K562 (cell line): ENCODE measurements at regions not wholly inside any gene's neighbourhood (a gene's known extent, or its start where the extent isn't known, plus 50 kb on each side); places are given as distances from the start of the nearest gene placed in this dataset.

Source experiments
- ATAC-seq: fragments of 200-7000 bp; cut with Tn5 transposase; 3 replicates; pipeline ENCODE4 v1.9.1; 2020; ENCODE audit warnings: moderate library complexity
- BruUV-seq: library from RNA; stranded (reverse); fragments of 400-500 nt; replicated peaks from 2 replicates; lab custom pipeline; 2021; lab: Mats Ljungman, UMichigan
- CTCF ChIA-PET: fragments of 300-600 bp; formaldehyde crosslinking; extraction: SDS; loops from one replicate; lab custom pipeline; 2021; ENCODE audit warnings: low intra/inter-chr PET ratio; lab: Yijun Ruan, JAX
- POLR2A ChIA-PET: fragments of 300-600, 350-650 bp; sonication (Branson Sonifier 250); formaldehyde crosslinking; extraction: SDS; loops from one replicate; lab custom pipeline; 2021; ENCODE audit warnings: antibody characterized with exemption, inconsistent platforms; lab: Yijun Ruan, JAX
- DNase-seq, 4 experiments: peaks; one replicate each; pipeline versions ENCODE4 v3.0.0 to v3.0.0-alpha.2; 2011 to 2018; ENCODE audit warnings: low spot score in 3 of 4, mixed read lengths in 3 of 4; ENCODE audit errors: extremely low read depth in 1 of 4
- FAIRE-seq: peaks from 2 replicates; lab custom pipeline; 2011; peaks lifted over from hg19 to GRCh38; lab: Jason Lieb, UNC
- H2AFZ ChIP-seq: 2 replicates; pipeline ENCODE4 v1.6.0; 2011; ENCODE audit warnings: low read depth, low read length, control low read depth, inconsistent platforms
- H3K27ac ChIP-seq: fragments of 200-600 bp; 3 replicates; pipeline ENCODE4 v1.8.0; 2011; ENCODE audit warnings: low read depth, mild to moderate bottlenecking, control low read depth, inconsistent platforms, low read length, moderate library complexity, mixed read lengths; ENCODE audit errors: extremely low read depth
- H3K27me3 ChIP-seq, 2 experiments: fragments of 300-600 bp in 1 of 2; 2 replicates in 1 of 2; 3 replicates in 1 of 2; pipeline versions ENCODE4 v1.6.0 to v1.8.0; 2011; ENCODE audit warnings: inconsistent platforms in 2 of 2, low read length in 2 of 2, mild to moderate bottlenecking in 1 of 2, mixed read lengths in 1 of 2, moderate library complexity in 1 of 2; ENCODE audit not compliant: control insufficient read depth in 2 of 2, insufficient read depth in 2 of 2
- H3K36me3 ChIP-seq: fragments of 300-600 bp; 3 replicates; pipeline ENCODE4 v1.8.0; 2011; ENCODE audit warnings: mild to moderate bottlenecking, low read length, inconsistent platforms; ENCODE audit not compliant: control insufficient read depth, insufficient read depth
- H3K4me1 ChIP-seq, 2 experiments: fragments of 200-600 bp in 1 of 2; replicated peaks in 1 of 2; 2 replicates in 1 of 2; 3 replicates in 1 of 2; pipeline versions ENCODE4 v1.5.1 to v1.8.0; 2011; ENCODE audit warnings: inconsistent platforms in 2 of 2, low read length in 2 of 2, mild to moderate bottlenecking in 1 of 2, mixed read lengths in 1 of 2, moderate library complexity in 1 of 2; ENCODE audit not compliant: control insufficient read depth in 2 of 2, insufficient read depth in 2 of 2
- H3K4me2 ChIP-seq: 2 replicates; pipeline ENCODE4 v1.6.1; 2011; ENCODE audit warnings: low read length, control low read depth, inconsistent platforms, mixed read lengths; ENCODE audit not compliant: insufficient read depth
- H3K4me3 ChIP-seq: fragments of 200-600 bp; sonication (generic), shearing (Covaris generic); 2 replicates; pipeline ENCODE4 v1.5.1; 2016; ENCODE audit warnings: control low read depth, inconsistent platforms
- H3K79me2 ChIP-seq: fragments of 200-600 bp; 3 replicates; pipeline ENCODE4 v1.8.0; 2011; ENCODE audit warnings: low read length, inconsistent platforms; ENCODE audit not compliant: control insufficient read depth, insufficient read depth
- H3K9ac ChIP-seq, 2 experiments: 2 replicates each; pipeline versions ENCODE4 v1.6.0 to v1.6.1; 2011; ENCODE audit warnings: low read depth in 2 of 2, low read length in 2 of 2, control low read depth in 1 of 2, inconsistent platforms in 1 of 2, mild to moderate bottlenecking in 1 of 2, mixed read lengths in 1 of 2; ENCODE audit not compliant: insufficient read depth in 1 of 2
- H3K9me1 ChIP-seq: one replicate; pipeline ENCODE4 v1.6.0; 2011; ENCODE audit warnings: inconsistent platforms, mild to moderate bottlenecking, low read length, moderate library complexity; ENCODE audit not compliant: control insufficient read depth, insufficient read depth
- H3K9me3 ChIP-seq: replicated peaks from 2 replicates; pipeline ENCODE4 v1.5.1; 2011; ENCODE audit warnings: low read depth, low read length, inconsistent platforms; ENCODE audit not compliant: control insufficient read depth, insufficient read depth
- H4K20me1 ChIP-seq: replicated peaks from 2 replicates; pipeline ENCODE4 v1.6.1; 2011; ENCODE audit warnings: low read length, inconsistent platforms, mixed read lengths; ENCODE audit not compliant: control insufficient read depth, insufficient read depth
- BRD4 ChIP-seq: fragments of 200-600 bp; sonication (generic); IDR thresholded peaks from 2 replicates; pipeline ENCODE4 v1.6.1; 2017; ENCODE audit warnings: inconsistent platforms
- CREM ChIP-seq: IDR thresholded peaks from 2 replicates; pipeline ENCODE4 v1.6.1; 2014; ENCODE audit warnings: antibody characterized with exemption, low read depth
- ETV6 ChIP-seq, 3 experiments: fragments of 150-350 bp in 1 of 3; sonication (generic) in 1 of 3; formaldehyde crosslinking in 1 of 3; IDR thresholded peaks; 2 replicates each; pipeline versions ENCODE4 v1.6.1 to v1.8.0; 2014 to 2022; ENCODE audit warnings: borderline replicate concordance in 2 of 3, low read depth in 2 of 3, antibody characterized with exemption in 1 of 3, low read length in 1 of 3, mild to moderate bottlenecking in 1 of 3, missing genetic modification reagents in 1 of 3
- MCM7 ChIP-seq, 2 experiments: fragments of 450-650 bp; IDR thresholded peaks; 2 replicates each; pipeline ENCODE4 v1.6.1; 2016 to 2018
- SMC3 ChIP-seq: conservative IDR thresholded peaks from 2 replicates; pipeline ENCODE4 v1.6.1; 2011; ENCODE audit warnings: low read depth, low read length, improper control_type of control experiment; ENCODE audit not compliant: insufficient read depth
- TRIM24 ChIP-seq, 2 experiments: fragments of 450-650 bp; IDR thresholded peaks; 2 replicates each; pipeline ENCODE4 v1.6.1; 2016
- TRIM25 ChIP-seq: fragments of 450-650 bp; IDR thresholded peaks from 2 replicates; pipeline ENCODE4 v1.7.0; 2016; ENCODE audit warnings: borderline replicate concordance
- WGBS: fragments of 100-300 bp; shearing (Covaris generic); methylation state at CpG from one replicate; pipeline ENCODE4 v1.1.6; 2016; ENCODE audit warnings: low coverage, mixed read lengths; ENCODE audit not compliant: insufficient coverage; ENCODE audit errors: missing lambda C conversion rate; 5-methylcytosine and 5-hydroxymethylcytosine counted together
- in situ Hi-C: fragments of 300-500 bp; cut with MboI; formaldehyde crosslinking; loops from 4 replicates; pipeline ENCODE4 v1.15.0; 2018; ENCODE audit warnings: inconsistent platforms, mixed read lengths
- intact Hi-C: fragments of 100-400 bp; cut with micrococcal nuclease; formaldehyde crosslinking; loops from 2 replicates; pipeline ENCODE4 v1.14.2; 2022
- TF ChIP-seq, protein P1 (sequence below): fragments of 250-450 bp; sonication (Bioruptor Pico); IDR thresholded peaks from 2 replicates; pipeline ENCODE4 v1.5.0; 2021; ENCODE audit warnings: mild to moderate bottlenecking, borderline replicate concordance

GRCh38 chr4:135344492-135344891 lies 1142.9 kb upstream of the PABPC4L start:
- intact Hi-C loops: no loop called here

More at GRCh38 chr4:135344492-135344891, 1142.9 kb upstream of the PABPC4L start:
- Histone ChIP-seq H3K4me3 (no peak overlapping the region), H3K9me3 (0 out of 2 replicates have a peak, but pooled peaks cover 2% of the 10 kb centered on the region), H3K4me1 (no peaks in the 10 kb centered on the region), H2AFZ (no peak overlapping the region)
- no peak for FAIRE-seq
- in situ Hi-C loops: no loop called here
- no TSS peak for BruUV-seq
- POLR2A ChIA-PET: no interaction called here
- no peak for TF ChIP-seq MCM7 (IDR thresholded peaks at IDR 0.05)
- no peak for TF ChIP-seq CREM
- TF ChIP-seq BRD4: no peak
- TF ChIP-seq, protein P1, sequence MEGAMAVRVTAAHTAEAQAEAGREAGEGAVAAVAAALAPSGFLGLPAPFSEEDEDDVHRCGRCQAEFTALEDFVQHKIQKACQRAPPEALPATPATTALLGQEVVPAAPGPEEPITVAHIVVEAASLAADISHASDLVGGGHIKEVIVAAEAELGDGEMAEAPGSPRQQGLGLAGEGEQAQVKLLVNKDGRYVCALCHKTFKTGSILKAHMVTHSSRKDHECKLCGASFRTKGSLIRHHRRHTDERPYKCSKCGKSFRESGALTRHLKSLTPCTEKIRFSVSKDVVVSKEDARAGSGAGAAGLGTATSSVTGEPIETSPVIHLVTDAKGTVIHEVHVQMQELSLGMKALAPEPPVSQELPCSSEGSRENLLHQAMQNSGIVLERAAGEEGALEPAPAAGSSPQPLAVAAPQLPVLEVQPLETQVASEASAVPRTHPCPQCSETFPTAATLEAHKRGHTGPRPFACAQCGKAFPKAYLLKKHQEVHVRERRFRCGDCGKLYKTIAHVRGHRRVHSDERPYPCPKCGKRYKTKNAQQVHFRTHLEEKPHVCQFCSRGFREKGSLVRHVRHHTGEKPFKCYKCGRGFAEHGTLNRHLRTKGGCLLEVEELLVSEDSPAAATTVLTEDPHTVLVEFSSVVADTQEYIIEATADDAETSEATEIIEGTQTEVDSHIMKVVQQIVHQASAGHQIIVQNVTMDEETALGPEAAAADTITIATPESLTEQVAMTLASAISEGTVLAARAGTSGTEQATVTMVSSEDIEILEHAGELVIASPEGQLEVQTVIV: no peak
- no peak for TF ChIP-seq TRIM24 (IDR thresholded peaks at IDR 0.05)
- no peak for TF ChIP-seq ETV6 (IDR thresholded peaks at IDR 0.05; ENCODE audit: borderline replicate concordance in 1 of 2, low read depth in 2 of 2, low read length in 1 of 2)
- TF ChIP-seq ETV6 (CRISPR knock-in tag; IDR thresholded peaks at IDR 0.05; ENCODE audit: borderline replicate concordance): no peak
- TF ChIP-seq TRIM25: no peak
- no peak for TF ChIP-seq SMC3
- TF ChIP-seq, all 486 proteins: peak for 0
- Histone ChIP-seq H3K9ac (no peak overlapping the region), H3K9me1 (no peaks in the 10 kb centered on the region), H3K79me2 (no peaks in the 10 kb centered on the region), H4K20me1 (no peaks in the 10 kb centered on the region), H3K36me3 (no peaks in the 10 kb centered on the region), H3K27ac (no peak overlapping the region), H3K4me2 (no peak overlapping the region), H3K27me3 (no peaks in the 10 kb centered on the region)
- WGBS: 4% methylated on average over 2 of the region's 2 CpGs
- DNase-seq: no peak
- CTCF ChIA-PET: no interaction called here
- no peak for ATAC-seq
